ENCODE measurements at regions not wholly inside any gene's neighbourhood (a gene's known extent, or its start where the extent isn't known, plus 50 kb on each side); places are given as distances from the start of the nearest gene placed in this dataset.

DNA sequence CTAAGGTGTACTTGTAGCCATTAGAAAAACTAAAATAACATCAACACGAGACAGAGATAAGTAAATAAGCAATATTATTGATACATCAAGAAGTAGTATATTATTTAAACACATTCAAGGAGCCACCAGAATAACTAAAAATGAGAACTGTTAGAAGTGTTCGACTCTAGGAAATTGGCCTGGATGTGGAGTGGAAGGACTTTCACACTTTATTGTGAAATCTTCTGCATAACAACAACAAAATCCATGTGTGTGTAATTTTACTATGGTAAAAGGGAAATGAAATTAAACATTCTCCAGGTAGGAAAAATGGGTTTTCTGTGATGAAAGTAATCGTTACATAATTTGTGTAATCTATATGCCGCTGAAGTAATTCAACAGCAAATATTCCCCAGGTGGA is 96.3 kb upstream of the RNF152 start:
- Histone ChIP-seq H3K4me3 (no peak overlapping the region), H3K9me3 (no peaks in the 10 kb centered on the region), H3K27me3 (no peaks in the 10 kb centered on the region), H3K4me1 (peaks cover 5 to 16% (median 12%) of the 10 kb centered on the region in 4 donors), H3K36me3 (no peaks in the 10 kb centered on the region), H3K27ac (no peak overlapping the region)
- TF ChIP-seq EP300 (IDR thresholded peaks at IDR 0.05) (no peak), POLR2A (IDR thresholded peaks at IDR 0.05) (no peak), POLR2AphosphoS5 (IDR thresholded peaks at IDR 0.05) (no peak)
- TF ChIP-seq, protein P1, sequence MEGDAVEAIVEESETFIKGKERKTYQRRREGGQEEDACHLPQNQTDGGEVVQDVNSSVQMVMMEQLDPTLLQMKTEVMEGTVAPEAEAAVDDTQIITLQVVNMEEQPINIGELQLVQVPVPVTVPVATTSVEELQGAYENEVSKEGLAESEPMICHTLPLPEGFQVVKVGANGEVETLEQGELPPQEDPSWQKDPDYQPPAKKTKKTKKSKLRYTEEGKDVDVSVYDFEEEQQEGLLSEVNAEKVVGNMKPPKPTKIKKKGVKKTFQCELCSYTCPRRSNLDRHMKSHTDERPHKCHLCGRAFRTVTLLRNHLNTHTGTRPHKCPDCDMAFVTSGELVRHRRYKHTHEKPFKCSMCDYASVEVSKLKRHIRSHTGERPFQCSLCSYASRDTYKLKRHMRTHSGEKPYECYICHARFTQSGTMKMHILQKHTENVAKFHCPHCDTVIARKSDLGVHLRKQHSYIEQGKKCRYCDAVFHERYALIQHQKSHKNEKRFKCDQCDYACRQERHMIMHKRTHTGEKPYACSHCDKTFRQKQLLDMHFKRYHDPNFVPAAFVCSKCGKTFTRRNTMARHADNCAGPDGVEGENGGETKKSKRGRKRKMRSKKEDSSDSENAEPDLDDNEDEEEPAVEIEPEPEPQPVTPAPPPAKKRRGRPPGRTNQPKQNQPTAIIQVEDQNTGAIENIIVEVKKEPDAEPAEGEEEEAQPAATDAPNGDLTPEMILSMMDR (IDR thresholded peaks at IDR 0.05), result no peak
- ATAC-seq (ENCODE audit: low FRiP score in 2 of 2) (no peak), DNase-seq (no peak)
- 82 to 85% methylated on average over 4 of the region's 4 CpGs for WGBS, 2 donors

DNA sequence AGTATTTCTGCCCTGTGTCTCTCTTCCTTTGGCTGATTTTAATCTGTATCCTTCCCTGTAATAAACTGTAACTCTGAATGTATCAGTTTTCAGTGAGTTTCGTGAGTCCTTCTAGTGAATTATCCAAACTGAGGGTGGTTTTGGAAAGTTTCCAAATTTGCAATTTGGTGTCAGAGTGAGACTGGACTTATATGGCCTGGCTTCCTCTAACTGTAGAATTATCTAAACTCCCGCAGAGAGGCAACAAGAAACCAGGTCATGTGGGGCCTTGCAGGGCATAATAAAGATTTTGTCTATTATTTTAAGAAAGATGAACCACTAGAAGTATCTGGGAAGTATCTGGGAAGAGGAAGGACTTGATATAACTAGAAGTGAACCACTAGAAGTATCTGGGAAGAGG is 95.3 kb upstream of the RNF152 start:
- peaks cover 5 to 11% (median 8%) of the 10 kb centered on the region in 4 donors for H3K4me1 ChIP-seq
- no peaks in the 10 kb centered on the region for H3K9me3 ChIP-seq
- ATAC-seq (ENCODE audit: low FRiP score in 2 of 2), result no peak
- H3K27ac ChIP-seq, result no peak overlapping the region
- no peak overlapping the region for H3K4me3 ChIP-seq
- no peaks in the 10 kb centered on the region for H3K36me3 ChIP-seq
- no peak for DNase-seq
- 57 to 83% methylated on average over 2 of the region's 2 CpGs for WGBS, 2 donors
- TF ChIP-seq, protein P1 (IDR thresholded peaks at IDR 0.05), result no peak
- TF ChIP-seq EP300 (IDR thresholded peaks at IDR 0.05) (no peak), POLR2AphosphoS5 (IDR thresholded peaks at IDR 0.05) (no peak), POLR2A (IDR thresholded peaks at IDR 0.05) (no peak)
- no peaks in the 10 kb centered on the region for H3K27me3 ChIP-seq

DNA sequence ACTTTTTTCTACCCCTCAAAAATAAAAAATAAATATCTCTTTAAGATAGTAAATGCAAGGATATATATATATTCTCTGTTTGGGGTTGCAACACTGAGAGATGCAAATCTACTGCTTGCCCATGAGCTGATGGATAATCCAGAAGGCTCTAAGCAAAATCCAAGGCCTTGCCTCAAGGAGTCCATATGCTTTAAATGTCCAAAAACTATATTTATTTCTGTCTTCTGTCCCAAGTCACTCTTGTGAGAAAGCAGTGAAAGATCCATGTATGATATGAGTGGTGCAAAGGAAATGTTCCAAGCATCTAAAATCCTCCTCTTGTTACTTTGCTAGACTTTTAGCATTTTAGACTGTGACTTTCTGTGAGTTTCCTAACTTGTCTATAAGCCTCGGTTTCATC is 92.9 kb upstream of the RNF152 start:
- no peaks in the 10 kb centered on the region for H3K9me3 ChIP-seq
- H3K4me3 ChIP-seq, result no peak overlapping the region
- H3K4me1 ChIP-seq, result peaks cover 0 to under 1% (median 0%) of the 10 kb centered on the region in 4 donors
- TF ChIP-seq POLR2AphosphoS5 (IDR thresholded peaks at IDR 0.05), result no peak
- TF ChIP-seq, protein P1 (IDR thresholded peaks at IDR 0.05), result no peak
- no peak for DNase-seq
- no peaks in the 10 kb centered on the region for H3K36me3 ChIP-seq
- no peak overlapping the region for H3K27ac ChIP-seq
- no peak for ATAC-seq (ENCODE audit: low FRiP score in 2 of 2)
- no peaks in the 10 kb centered on the region for H3K27me3 ChIP-seq
- WGBS, 2 donors, result 85 to 91% methylated on average over 1 of the region's 1 CpG

- WGBS, 2 donors, result 68 to 81% methylated on average over 1 of the region's 1 CpG
- Histone ChIP-seq H3K27ac (no peak overlapping the region), H3K36me3 (no peaks in the 10 kb centered on the region), H3K9me3 (no peaks in the 10 kb centered on the region), H3K27me3 (no peaks in the 10 kb centered on the region), H3K4me1 (peaks cover 0 to 5% (median 0%) of the 10 kb centered on the region in 4 donors), H3K4me3 (no peak overlapping the region)
- no peak for TF ChIP-seq EP300 (IDR thresholded peaks at IDR 0.05)
- no peak for TF ChIP-seq POLR2AphosphoS5 (IDR thresholded peaks at IDR 0.05)
- TF ChIP-seq, protein P1 (IDR thresholded peaks at IDR 0.05), result no peak
- no peak for TF ChIP-seq POLR2A (IDR thresholded peaks at IDR 0.05)
- ATAC-seq (ENCODE audit: low FRiP score in 2 of 2) (no peak), DNase-seq (no peak)
Measured at GRCh38 chr18:61984349-61984748, 91.5 kb upstream of the RNF152 start.

DNA sequence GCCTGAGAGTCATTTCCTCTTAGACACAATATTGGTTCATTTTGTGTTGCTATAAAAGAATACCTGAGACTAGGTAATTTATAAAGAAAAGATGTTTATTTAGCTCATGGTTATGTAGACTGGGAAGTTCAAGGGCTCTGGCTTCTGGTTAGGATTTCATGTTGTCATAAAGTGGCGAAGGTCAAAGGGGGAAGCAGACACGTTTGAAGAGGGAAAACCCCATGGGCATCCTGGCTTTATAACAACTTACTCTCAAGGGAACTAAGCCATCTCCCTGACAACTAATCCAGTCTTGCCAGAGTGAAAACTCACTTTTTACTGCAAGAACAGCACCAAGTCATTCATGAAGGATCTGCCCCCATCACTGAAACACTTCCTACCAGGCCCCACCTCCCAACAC is 89.7 kb upstream of the RNF152 start:
- ATAC-seq (ENCODE audit: low FRiP score in 2 of 2) (no peak), DNase-seq (no peak)
- peaks cover 0 to 5% (median 0%) of the 10 kb centered on the region in 4 donors for H3K4me1 ChIP-seq
- no peaks in the 10 kb centered on the region for H3K27me3 ChIP-seq
- TF ChIP-seq, protein P1 (IDR thresholded peaks at IDR 0.05), result no peak
- TF ChIP-seq POLR2A (IDR thresholded peaks at IDR 0.05), result no peak
- no peak for TF ChIP-seq POLR2AphosphoS5 (IDR thresholded peaks at IDR 0.05)
- TF ChIP-seq EP300 (IDR thresholded peaks at IDR 0.05), result no peak
- no peak overlapping the region for H3K4me3 ChIP-seq
- 42 to 45% methylated on average over 2 of the region's 2 CpGs for WGBS, 2 donors
- H3K36me3 ChIP-seq, result no peaks in the 10 kb centered on the region
- no peaks in the 10 kb centered on the region for H3K9me3 ChIP-seq
- no peak overlapping the region for H3K27ac ChIP-seq
